Activated T-cell treated with anti-CD3 and anti-CD28 coated beads for 24 hours (primary cell): ENCODE measurements at regions not wholly inside any gene's neighbourhood (a gene's known extent, or its start where the extent isn't known, plus 50 kb on each side); places are given as distances from the start of the nearest gene placed in this dataset.

Experiments
- DNase-seq: peaks from one replicate; pipeline ENCODE4 v3.0.0-alpha.2; 2020; ENCODE audit warnings: low read depth

GRCh38 chr11:45347348-45348082, 61.4 kb upstream of the SYT13 start:
- DNase-seq = no peak

- DNase-seq = no peak
These were observed 59.4 kb upstream of the SYT13 start for GRCh38 chr11:45345491-45345890.

- DNase-seq = no peak
These were observed 57.9 kb upstream of the SYT13 start for GRCh38 chr11:45344028-45344427.

- no peak for DNase-seq
These were observed 57.3 kb upstream of the SYT13 start for GRCh38 chr11:45343444-45343843.

GRCh38 chr11:45341372-45341771, 55.2 kb upstream of the SYT13 start:
- DNase-seq = no peak

- DNase-seq = peak; percentile 89
These were observed 53.8 kb upstream of the SYT13 start for GRCh38 chr11:45339729-45340519.

- DNase-seq = no peak
These were observed 51.6 kb upstream of the SYT13 start for GRCh38 chr11:45337583-45338360.

GRCh38 chr11:45336136-45336535, 50.0 kb upstream of the SYT13 start:
- no peak for DNase-seq
